ENCODE measurements at regions not wholly inside any gene's neighbourhood (a gene's known extent, or its start where the extent isn't known, plus 50 kb on each side); places are given as distances from the start of the nearest gene placed in this dataset.

DNA sequence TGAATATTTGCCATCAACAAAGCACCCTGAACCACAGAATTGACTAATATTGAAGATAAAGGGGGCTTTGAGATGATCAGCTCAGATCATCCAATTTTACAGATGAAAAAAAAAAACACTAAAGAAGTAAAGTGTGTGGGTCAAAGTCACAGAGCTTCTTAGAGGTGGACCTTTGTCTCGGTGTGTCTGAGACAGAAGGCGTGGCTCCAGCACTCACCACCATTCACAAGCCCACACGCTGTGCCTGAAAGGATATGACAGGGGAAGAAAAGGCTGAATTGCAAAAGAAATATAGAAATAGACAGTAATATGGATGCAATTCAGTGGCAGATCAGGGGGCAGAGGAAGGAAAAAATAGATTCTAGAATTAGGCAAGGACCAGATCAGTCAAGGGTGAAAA is 114.9 kb upstream of the PLXNA4 start:
- ChIA-PET CTCF (no interaction called here), POLR2A (no interaction called here)
- Histone ChIP-seq H3K4me3 (ENCODE audit: low read depth in 2 of 2, low read length in 1 of 2) (no peak overlapping the region), H3K36me3 (replicated peaks in 1 of 2; ENCODE audit: control insufficient read depth in 1 of 2, insufficient read depth in 2 of 2, low read length in 1 of 2) (no peaks in the 10 kb centered on the region), H3K9ac (no peak overlapping the region), H2AFZ (ENCODE audit: low read depth) (no peak overlapping the region), H4K20me1 (ENCODE audit: insufficient read depth) (no peaks in the 10 kb centered on the region), H3K4me2 (no peak overlapping the region), H3F3A (replicated peaks; ENCODE audit: insufficient read depth) (no peaks in the 10 kb centered on the region), H3K4me1 (ENCODE audit: control insufficient read depth in 1 of 2, insufficient read depth in 2 of 2, low read depth in 1 of 2, low read length in 1 of 2) (peaks cover 0 to 5% of the 10 kb centered on the region in 2 experiments; a peak in 1 of 4 replicates), H3K27me3 (ENCODE audit: insufficient read depth) (peaks cover 5% of the 10 kb centered on the region; the same call in 1 of the 2 replicates), H3K27ac (ENCODE audit: low read depth in 2 of 2, low read length in 1 of 2) (no peak overlapping the region), H3K9me2 (no peaks in the 10 kb centered on the region), H3K79me2 (ENCODE audit: insufficient read depth) (no peaks in the 10 kb centered on the region), H3K9me3 (no peaks in the 10 kb centered on the region)
- WGBS (ENCODE audit: low lambda C conversion rate), result 64% methylated on average over 3 of the region's 3 CpGs
- no peak for TF ChIP-seq CHD2 (IDR thresholded peaks at IDR 0.05; ENCODE audit: low read length, partially characterized antibody)
- no peak for TF ChIP-seq EP300 (IDR thresholded peaks at IDR 0.05; ENCODE audit: borderline replicate concordance in 1 of 2, low read depth in 1 of 2, low read length in 1 of 2)
- TF ChIP-seq ELF1 (IDR thresholded peaks at IDR 0.05), result no peak
- no peak for TF ChIP-seq USF1 (IDR thresholded peaks at IDR 0.05; ENCODE audit: borderline replicate concordance, low read depth)
- TF ChIP-seq, protein P1, sequence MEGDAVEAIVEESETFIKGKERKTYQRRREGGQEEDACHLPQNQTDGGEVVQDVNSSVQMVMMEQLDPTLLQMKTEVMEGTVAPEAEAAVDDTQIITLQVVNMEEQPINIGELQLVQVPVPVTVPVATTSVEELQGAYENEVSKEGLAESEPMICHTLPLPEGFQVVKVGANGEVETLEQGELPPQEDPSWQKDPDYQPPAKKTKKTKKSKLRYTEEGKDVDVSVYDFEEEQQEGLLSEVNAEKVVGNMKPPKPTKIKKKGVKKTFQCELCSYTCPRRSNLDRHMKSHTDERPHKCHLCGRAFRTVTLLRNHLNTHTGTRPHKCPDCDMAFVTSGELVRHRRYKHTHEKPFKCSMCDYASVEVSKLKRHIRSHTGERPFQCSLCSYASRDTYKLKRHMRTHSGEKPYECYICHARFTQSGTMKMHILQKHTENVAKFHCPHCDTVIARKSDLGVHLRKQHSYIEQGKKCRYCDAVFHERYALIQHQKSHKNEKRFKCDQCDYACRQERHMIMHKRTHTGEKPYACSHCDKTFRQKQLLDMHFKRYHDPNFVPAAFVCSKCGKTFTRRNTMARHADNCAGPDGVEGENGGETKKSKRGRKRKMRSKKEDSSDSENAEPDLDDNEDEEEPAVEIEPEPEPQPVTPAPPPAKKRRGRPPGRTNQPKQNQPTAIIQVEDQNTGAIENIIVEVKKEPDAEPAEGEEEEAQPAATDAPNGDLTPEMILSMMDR (IDR thresholded peaks at IDR 0.05), result no peak
- TF ChIP-seq SMC3 (IDR thresholded peaks at IDR 0.05; ENCODE audit: low read depth, low read length), result no peak
- TF ChIP-seq FOXM1 (IDR thresholded peaks at IDR 0.05; ENCODE audit: low read depth), result no peak
- TF ChIP-seq TCF12 (IDR thresholded peaks at IDR 0.05), result no peak
- no peak for TF ChIP-seq IRF3 (IDR thresholded peaks at IDR 0.05; ENCODE audit: low read depth, low read length)
- no peak for TF ChIP-seq TEAD4 (IDR thresholded peaks at IDR 0.05; ENCODE audit: borderline replicate concordance, insufficient read depth)
- TF ChIP-seq MEF2A (IDR thresholded peaks at IDR 0.05; ENCODE audit: borderline replicate concordance, low read depth), result no peak
- no peak for TF ChIP-seq RXRA (IDR thresholded peaks at IDR 0.05; ENCODE audit: borderline replicate concordance, low read depth)
- no peak for TF ChIP-seq MXI1 (IDR thresholded peaks at IDR 0.05; ENCODE audit: low read depth, low read length)
- no peak for TF ChIP-seq YY1 (IDR thresholded peaks at IDR 0.05; ENCODE audit: low read depth)
- no peak for DNase-seq

- WGBS (ENCODE audit: low lambda C conversion rate), result 82% methylated on average over 10 of the region's 10 CpGs
- H3K4me1 ChIP-seq (ENCODE audit: control insufficient read depth in 1 of 2, insufficient read depth in 2 of 2, low read depth in 1 of 2, low read length in 1 of 2), result peaks cover 0 to 5% of the 10 kb centered on the region in 2 experiments; a peak in 1 of 4 replicates
- TF ChIP-seq PBX3 (IDR thresholded peaks at IDR 0.05), result no peak
- no peak for TF ChIP-seq USF2 (IDR thresholded peaks at IDR 0.05; ENCODE audit: borderline replicate concordance, low read depth, low read length)
- H3F3A ChIP-seq (replicated peaks; ENCODE audit: insufficient read depth), result no peaks in the 10 kb centered on the region
- CTCF ChIA-PET, result interaction anchor here (1.4 kb wide), 1 partner anchor 9 kb away, joined by 3 read pairs; no protein-coding TSS in a partner anchor
- H3K9me3 ChIP-seq, result no peaks in the 10 kb centered on the region
- DNase-seq, result no peak
- no peaks in the 10 kb centered on the region for H4K20me1 ChIP-seq (ENCODE audit: insufficient read depth)
- no peaks in the 10 kb centered on the region for H3K79me2 ChIP-seq (ENCODE audit: insufficient read depth)
- no peaks in the 10 kb centered on the region for H3K36me3 ChIP-seq (replicated peaks in 1 of 2; ENCODE audit: control insufficient read depth in 1 of 2, insufficient read depth in 2 of 2, low read length in 1 of 2)
- POLR2A ChIA-PET, result no interaction called here
- no peak overlapping the region for H3K9ac ChIP-seq
- H3K4me2 ChIP-seq, result no peak overlapping the region
- H2AFZ ChIP-seq (ENCODE audit: low read depth), result no peak overlapping the region
- H3K4me3 ChIP-seq (ENCODE audit: low read depth in 2 of 2, low read length in 1 of 2), result no peak overlapping the region
- peaks cover 5% of the 10 kb centered on the region; the same call in 1 of the 2 replicates for H3K27me3 ChIP-seq (ENCODE audit: insufficient read depth)
- H3K27ac ChIP-seq (ENCODE audit: low read depth in 2 of 2, low read length in 1 of 2), result no peak overlapping the region
- no peaks in the 10 kb centered on the region for H3K9me2 ChIP-seq
Observed at GRCh38 chr7:132690174-132690573, 113.9 kb upstream of the PLXNA4 start.
